Neuronal stem cell (in vitro differentiated cells): ENCODE measurements at regions not wholly inside any gene's neighbourhood (a gene's known extent, or its start where the extent isn't known, plus 50 kb on each side); places are given as distances from the start of the nearest gene placed in this dataset.
"Not testable (repeated sequence)": the region's sequence is repeated elsewhere in the genome, so short reads cannot be mapped to it uniquely, and the experiment has no call there.

ENCODE experiments used
- DNase-seq: peaks from one replicate; pipeline ENCODE4 v3.0.0-alpha.2; 2013; ENCODE audit warnings: low spot score
- H2AFZ ChIP-seq: one replicate; pipeline ENCODE4 v1.6.1; 2013; ENCODE audit warnings: mild to moderate bottlenecking, low read length, inconsistent platforms
- H2AK5ac ChIP-seq: 2 replicates; pipeline ENCODE4 v1.6.1; 2013; ENCODE audit warnings: low read depth, mild to moderate bottlenecking, inconsistent platforms, low read length, moderate library complexity, mixed read lengths
- H2BK120ac ChIP-seq: 2 replicates; pipeline ENCODE4 v1.6.1; 2013; ENCODE audit warnings: low read depth, mild to moderate bottlenecking, inconsistent platforms, low read length, moderate library complexity, mixed read lengths
- H2BK12ac ChIP-seq: one replicate; pipeline ENCODE4 v1.6.1; 2013; ENCODE audit warnings: low read length, inconsistent platforms
- H2BK15ac ChIP-seq: 2 replicates; pipeline ENCODE4 v1.6.1; 2013; ENCODE audit warnings: mild to moderate bottlenecking, low read length, inconsistent platforms, mixed read lengths
- H2BK5ac ChIP-seq: one replicate; pipeline ENCODE4 v1.6.1; 2013; ENCODE audit warnings: inconsistent platforms, mild to moderate bottlenecking, low read length, moderate library complexity
- H3K14ac ChIP-seq: one replicate; pipeline ENCODE4 v1.6.1; 2013; ENCODE audit warnings: low read length, inconsistent platforms
- H3K18ac ChIP-seq: 2 replicates; pipeline ENCODE4 v1.6.1; 2013; ENCODE audit warnings: low read length, inconsistent platforms
- H3K23ac ChIP-seq: 2 replicates; pipeline ENCODE4 v1.6.1; 2013; ENCODE audit warnings: low read depth, mild to moderate bottlenecking, mixed read lengths, low read length, inconsistent platforms; ENCODE audit not compliant: poor library complexity
- H3K27ac ChIP-seq: replicated peaks from 3 replicates; pipeline ENCODE4 v1.5.1; 2013; ENCODE audit warnings: low read length, inconsistent platforms
- H3K27me3 ChIP-seq, 3 experiments: 2 replicates each; pipeline ENCODE4 v1.6.1; 2013; ENCODE audit warnings: low read length in 3 of 3, mild to moderate bottlenecking in 2 of 3, inconsistent platforms in 1 of 3, low read depth in 1 of 3, mixed read lengths in 1 of 3, moderate library complexity in 1 of 3; ENCODE audit not compliant: control insufficient read depth in 3 of 3, insufficient read depth in 3 of 3
- H3K36me3 ChIP-seq, 2 donors: replicated peaks in 1 of 2; 2 replicates each; pipeline ENCODE4 v1.6.1; 2013; ENCODE audit warnings: low read length in 2 of 2; ENCODE audit not compliant: control insufficient read depth in 2 of 2, insufficient read depth in 2 of 2
- H3K4ac ChIP-seq: 2 replicates; pipeline ENCODE4 v1.6.1; 2013; ENCODE audit warnings: inconsistent platforms, mild to moderate bottlenecking, low read length, moderate library complexity
- H3K4me1 ChIP-seq, 2 donors: 1 replicate in 1 of 2; 2 replicates in 1 of 2; pipeline ENCODE4 v1.6.1; 2013; ENCODE audit warnings: low read length in 2 of 2, low read depth in 1 of 2; ENCODE audit not compliant: control insufficient read depth in 2 of 2, insufficient read depth in 1 of 2
- H3K4me2 ChIP-seq: one replicate; pipeline ENCODE4 v1.6.1; 2013; ENCODE audit warnings: mild to moderate bottlenecking, low read length, inconsistent platforms; ENCODE audit not compliant: insufficient read depth, poor library complexity, severe bottlenecking
- H3K4me3 ChIP-seq, 2 donors: 2 replicates each; pipeline ENCODE4 v1.5.1; 2013; ENCODE audit warnings: low read length in 2 of 2, mild to moderate bottlenecking in 2 of 2, inconsistent platforms in 1 of 2, moderate library complexity in 1 of 2
- H3K79me1 ChIP-seq: one replicate; pipeline ENCODE4 v1.6.1; 2013; ENCODE audit warnings: low read depth, mild to moderate bottlenecking, inconsistent platforms, low read length, moderate library complexity
- H3K9ac ChIP-seq: one replicate; pipeline ENCODE4 v1.6.1; 2013; ENCODE audit warnings: mild to moderate bottlenecking, low read depth, low read length, inconsistent platforms; ENCODE audit not compliant: poor library complexity
- H3K9me3 ChIP-seq, 2 donors: replicated peaks in 1 of 2; 2 replicates each; pipeline versions ENCODE3 to v1.6.1; 2013; ENCODE audit warnings: low read length in 2 of 2, mild to moderate bottlenecking in 2 of 2, inconsistent platforms in 1 of 2, low read depth in 1 of 2, mixed read lengths in 1 of 2, moderate library complexity in 1 of 2; ENCODE audit not compliant: control insufficient read depth in 2 of 2, insufficient read depth in 1 of 2
- H4K8ac ChIP-seq: one replicate; pipeline ENCODE4 v1.6.1; 2013; ENCODE audit warnings: low read depth, mild to moderate bottlenecking, inconsistent platforms, low read length, moderate library complexity
- H4K91ac ChIP-seq: one replicate; pipeline ENCODE4 v1.6.1; 2013; ENCODE audit warnings: low read length, low read depth, mild to moderate bottlenecking, inconsistent platforms; ENCODE audit not compliant: poor library complexity
- WGBS, 2 donors: extraction: QIAGEN DNeasy Blood & Tissue Kit; methylation state at CpG; one replicate each; pipeline ENCODE4 v1.1.7; 2013; ENCODE audit warnings: missing lambda C conversion rate in 2 of 2, mixed read lengths in 1 of 2; ENCODE audit not compliant: insufficient read length in 2 of 2, insufficient replicate concordance in 1 of 2; ENCODE audit errors: extremely low coverage in 2 of 2; 5-methylcytosine and 5-hydroxymethylcytosine counted together

DNA sequence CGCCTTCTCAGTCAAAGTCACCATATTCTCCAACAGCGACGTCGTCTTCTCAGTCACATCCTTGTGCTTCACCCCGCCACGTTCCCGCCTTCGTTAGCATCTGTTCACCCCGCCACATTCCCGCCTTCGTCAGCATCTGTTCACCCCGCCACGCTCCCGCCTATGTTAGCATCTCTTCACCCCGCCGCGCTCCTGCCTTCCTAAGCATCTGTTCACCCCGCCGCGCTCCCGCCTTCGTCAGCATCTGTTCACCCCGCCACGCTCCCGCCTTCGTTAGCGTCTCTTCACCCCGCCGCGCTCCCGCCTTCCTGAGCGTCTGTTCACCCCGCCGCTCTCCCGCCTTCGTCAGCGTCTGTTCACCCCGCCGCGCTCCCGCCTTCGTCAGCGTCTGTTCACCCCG is 816.4 kb upstream of the TPTE start:
- DNase-seq = not testable (repeated sequence)

DNA sequence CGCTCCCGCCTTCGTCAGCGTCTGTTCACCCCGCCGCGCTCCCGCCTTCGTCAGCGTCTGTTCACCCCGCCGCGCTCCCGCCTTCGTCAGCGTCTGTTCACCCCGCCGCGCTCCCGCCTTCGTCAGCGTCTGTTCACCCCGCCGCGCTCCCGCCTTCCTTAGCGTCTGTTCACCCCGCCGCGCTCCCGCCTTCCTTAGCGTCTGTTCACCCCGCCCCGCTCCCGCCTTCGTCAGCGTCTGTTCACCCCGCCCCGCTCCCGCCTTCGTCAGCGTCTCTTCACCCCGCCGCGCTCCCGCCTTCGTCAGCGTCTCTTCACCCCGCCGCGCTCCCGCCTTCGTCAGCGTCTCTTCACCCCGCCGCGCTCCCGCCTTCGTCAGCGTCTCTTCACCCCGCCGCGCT is 815.9 kb upstream of the TPTE start:
- not testable (repeated sequence) for H3K4me3 ChIP-seq, H2BK5ac ChIP-seq, H3K4me1 ChIP-seq, H3K9ac ChIP-seq, DNase-seq, H2BK15ac ChIP-seq, H3K4ac ChIP-seq, H3K4me2 ChIP-seq, H2BK120ac ChIP-seq, H3K27me3 ChIP-seq, H2AFZ ChIP-seq, H2BK12ac ChIP-seq, H4K91ac ChIP-seq, H3K23ac ChIP-seq, H3K36me3 ChIP-seq, H2AK5ac ChIP-seq, H3K27ac ChIP-seq, H3K14ac ChIP-seq, H4K8ac ChIP-seq, H3K18ac ChIP-seq, H3K79me1 ChIP-seq, H3K9me3 ChIP-seq
- WGBS, 2 donors = no CpG with 5 or more reads among the region's 63 CpGs

More for the DNA sequence above, 816.4 kb upstream of the TPTE start:
- H3K4ac ChIP-seq, H4K8ac ChIP-seq, H3K18ac ChIP-seq, H3K36me3 ChIP-seq, H3K4me3 ChIP-seq, H2BK15ac ChIP-seq, H3K27ac ChIP-seq, H3K27me3 ChIP-seq, H3K4me2 ChIP-seq, H2BK5ac ChIP-seq, H2BK120ac ChIP-seq, H2BK12ac ChIP-seq, H3K9ac ChIP-seq, H4K91ac ChIP-seq, H3K14ac ChIP-seq, H2AK5ac ChIP-seq, H3K23ac ChIP-seq, H2AFZ ChIP-seq, H3K9me3 ChIP-seq, H3K79me1 ChIP-seq, H3K4me1 ChIP-seq: not testable (repeated sequence)
- no CpG with 5 or more reads among the region's 44 CpGs for WGBS, 2 donors

DNA sequence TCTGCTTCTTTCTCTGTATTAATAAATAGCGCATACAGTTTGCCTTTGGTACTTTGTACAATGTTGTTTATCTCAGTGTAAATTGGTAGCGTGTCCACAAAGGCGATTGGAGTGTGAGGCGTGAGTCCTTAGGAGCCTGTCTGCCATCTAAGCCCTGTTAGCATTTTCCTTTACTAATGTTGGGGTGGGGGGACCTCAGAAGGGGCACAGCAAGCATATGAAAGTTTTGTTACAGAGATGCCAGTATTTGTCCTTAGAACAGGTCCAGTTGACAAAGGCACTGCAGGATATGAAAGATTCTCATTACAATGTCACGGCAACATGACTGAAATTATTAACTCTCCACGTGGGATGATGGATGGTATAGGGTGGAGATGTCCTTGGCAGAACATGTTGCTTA is 796.8 kb upstream of the TPTE start:
- not testable (repeated sequence) for H3K27me3 ChIP-seq, H3K14ac ChIP-seq, H3K9me3 ChIP-seq, H2AFZ ChIP-seq, H3K23ac ChIP-seq, H3K4ac ChIP-seq, H2BK120ac ChIP-seq, H3K18ac ChIP-seq, H3K27ac ChIP-seq, H2BK12ac ChIP-seq, H2AK5ac ChIP-seq, DNase-seq, H3K36me3 ChIP-seq, H4K91ac ChIP-seq, H3K79me1 ChIP-seq, H4K8ac ChIP-seq, H3K4me2 ChIP-seq, H2BK15ac ChIP-seq, H3K4me1 ChIP-seq, H3K9ac ChIP-seq, H2BK5ac ChIP-seq, H3K4me3 ChIP-seq
- WGBS, 2 donors = no CpG with 5 or more reads among the region's 6 CpGs

DNA sequence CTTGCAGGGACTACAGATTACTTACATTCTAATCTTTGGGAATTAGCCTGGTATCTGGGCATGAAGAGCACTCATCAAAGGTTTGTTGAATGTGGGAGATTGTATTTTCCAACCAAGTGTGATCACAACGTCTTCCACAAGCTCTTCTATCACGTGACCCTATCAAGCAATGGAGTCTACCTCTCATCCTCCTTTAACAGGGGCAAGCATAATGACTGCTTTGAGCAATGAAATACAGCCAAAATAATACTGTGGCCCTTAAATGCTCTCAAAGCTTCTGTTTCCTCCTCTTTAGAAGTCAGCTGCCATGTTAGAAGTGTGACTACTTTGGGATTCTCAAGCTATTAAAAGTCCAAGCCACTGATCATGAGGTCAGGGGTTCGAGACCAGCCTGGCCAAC is 794.2 kb upstream of the TPTE start:
- H3K14ac ChIP-seq, H4K8ac ChIP-seq, H2BK120ac ChIP-seq, DNase-seq, H3K4ac ChIP-seq, H2BK15ac ChIP-seq, H4K91ac ChIP-seq, H2AK5ac ChIP-seq, H3K4me1 ChIP-seq, H3K9me3 ChIP-seq, H3K4me2 ChIP-seq, H3K36me3 ChIP-seq, H3K9ac ChIP-seq, H2BK5ac ChIP-seq, H3K27me3 ChIP-seq, H3K18ac ChIP-seq, H3K23ac ChIP-seq, H2AFZ ChIP-seq, H3K27ac ChIP-seq, H2BK12ac ChIP-seq, H3K79me1 ChIP-seq: not testable (repeated sequence)
- peak overlapping the region in 1 of 2 donors; percentile 22 for H3K4me3 ChIP-seq
- WGBS, 2 donors = no CpG with 5 or more reads among the region's 3 CpGs
